ENCODE measurements at regions not wholly inside any gene's neighbourhood (a gene's known extent, or its start where the extent isn't known, plus 50 kb on each side); places are given as distances from the start of the nearest gene placed in this dataset.

DNA sequence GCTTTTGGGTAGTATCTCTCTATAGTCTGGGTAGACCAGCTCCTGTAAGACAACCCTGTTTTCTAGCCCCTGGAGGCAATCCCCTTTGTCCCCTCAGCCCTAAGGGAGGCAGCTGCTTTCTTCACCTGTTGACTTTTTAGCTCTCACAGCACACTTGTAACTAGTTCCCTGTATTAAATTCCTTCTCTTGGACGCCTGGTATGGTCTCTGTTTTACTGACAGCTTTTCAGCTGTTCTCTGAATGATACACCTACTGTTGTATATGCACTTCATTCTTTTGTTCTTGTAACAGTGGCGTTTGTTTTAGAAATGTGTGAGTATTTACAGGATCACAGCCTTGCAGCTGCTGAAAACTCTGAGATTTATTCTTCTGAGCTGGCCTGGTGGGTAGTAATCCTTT lies 413.0 kb upstream of the RBMS3 start:
- POLR2A ChIA-PET: no interaction called here
- TF ChIP-seq, protein P1, sequence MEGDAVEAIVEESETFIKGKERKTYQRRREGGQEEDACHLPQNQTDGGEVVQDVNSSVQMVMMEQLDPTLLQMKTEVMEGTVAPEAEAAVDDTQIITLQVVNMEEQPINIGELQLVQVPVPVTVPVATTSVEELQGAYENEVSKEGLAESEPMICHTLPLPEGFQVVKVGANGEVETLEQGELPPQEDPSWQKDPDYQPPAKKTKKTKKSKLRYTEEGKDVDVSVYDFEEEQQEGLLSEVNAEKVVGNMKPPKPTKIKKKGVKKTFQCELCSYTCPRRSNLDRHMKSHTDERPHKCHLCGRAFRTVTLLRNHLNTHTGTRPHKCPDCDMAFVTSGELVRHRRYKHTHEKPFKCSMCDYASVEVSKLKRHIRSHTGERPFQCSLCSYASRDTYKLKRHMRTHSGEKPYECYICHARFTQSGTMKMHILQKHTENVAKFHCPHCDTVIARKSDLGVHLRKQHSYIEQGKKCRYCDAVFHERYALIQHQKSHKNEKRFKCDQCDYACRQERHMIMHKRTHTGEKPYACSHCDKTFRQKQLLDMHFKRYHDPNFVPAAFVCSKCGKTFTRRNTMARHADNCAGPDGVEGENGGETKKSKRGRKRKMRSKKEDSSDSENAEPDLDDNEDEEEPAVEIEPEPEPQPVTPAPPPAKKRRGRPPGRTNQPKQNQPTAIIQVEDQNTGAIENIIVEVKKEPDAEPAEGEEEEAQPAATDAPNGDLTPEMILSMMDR (IDR thresholded peaks at IDR 0.05; ENCODE audit: control extremely low read depth, extremely low read depth, low read depth, missing control alignments): no peak
- CTCF ChIA-PET: interaction anchor here (1.0 to 1.1 kb wide), 3 partner anchors 9 to 48 kb away, joined by 3 read pairs; no protein-coding TSS in a partner anchor
- DNase-seq (ENCODE audit: extremely low spot score): no peak

DNA sequence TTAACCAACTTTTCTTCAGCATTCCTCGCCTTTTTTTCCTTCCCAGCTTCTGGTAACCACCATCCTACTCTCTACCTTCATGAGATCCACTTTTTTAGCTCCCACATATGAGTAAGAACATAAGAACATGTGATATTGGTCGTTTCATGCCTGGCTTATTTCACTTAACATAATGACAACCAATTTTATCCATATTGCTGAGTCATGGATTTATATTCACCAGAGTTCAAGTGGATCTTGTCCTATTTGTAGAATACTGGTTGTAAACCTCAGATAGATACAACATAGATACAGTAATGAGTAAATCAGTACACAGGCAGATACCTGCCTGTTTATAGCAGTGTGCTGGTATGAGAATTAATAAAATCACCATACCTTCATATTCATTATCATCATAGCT lies 412.0 kb upstream of the RBMS3 start:
- POLR2A ChIA-PET: no interaction called here
- no peak for DNase-seq (ENCODE audit: extremely low spot score)
- CTCF ChIA-PET: interaction anchor here (1.0 to 2.8 kb wide), 4 partner anchors 8 to 47 kb away, joined by 3 to 11 read pairs (median 3); no protein-coding TSS in a partner anchor
- TF ChIP-seq, protein P1 (IDR thresholded peaks at IDR 0.05; ENCODE audit: control extremely low read depth, extremely low read depth, low read depth, missing control alignments): no peak

DNA sequence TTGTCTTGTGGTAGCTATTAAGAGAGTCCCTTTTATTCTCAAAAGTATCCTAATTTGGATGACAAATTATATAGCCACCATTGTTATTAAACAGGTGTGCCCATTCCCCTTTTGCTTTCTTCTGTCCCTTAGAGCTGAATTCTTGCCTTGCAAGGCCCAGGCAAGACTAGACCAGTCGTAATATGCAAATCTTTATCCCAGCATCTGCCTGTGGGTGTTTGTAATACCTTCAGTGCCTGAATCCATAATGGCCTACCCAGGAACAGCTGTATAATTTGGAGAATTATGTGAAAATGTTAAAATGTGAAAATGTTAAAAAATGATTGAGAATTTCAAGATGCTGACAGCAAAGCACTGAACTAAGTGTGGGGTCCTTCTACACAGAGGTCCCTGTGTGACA lies 403.0 kb upstream of the RBMS3 start:
- DNase-seq (ENCODE audit: extremely low spot score): no peak
- TF ChIP-seq, protein P1 (IDR thresholded peaks at IDR 0.05; ENCODE audit: control extremely low read depth, extremely low read depth, low read depth, missing control alignments): no peak
- ChIA-PET POLR2A (no interaction called here), CTCF (no interaction called here)

DNA sequence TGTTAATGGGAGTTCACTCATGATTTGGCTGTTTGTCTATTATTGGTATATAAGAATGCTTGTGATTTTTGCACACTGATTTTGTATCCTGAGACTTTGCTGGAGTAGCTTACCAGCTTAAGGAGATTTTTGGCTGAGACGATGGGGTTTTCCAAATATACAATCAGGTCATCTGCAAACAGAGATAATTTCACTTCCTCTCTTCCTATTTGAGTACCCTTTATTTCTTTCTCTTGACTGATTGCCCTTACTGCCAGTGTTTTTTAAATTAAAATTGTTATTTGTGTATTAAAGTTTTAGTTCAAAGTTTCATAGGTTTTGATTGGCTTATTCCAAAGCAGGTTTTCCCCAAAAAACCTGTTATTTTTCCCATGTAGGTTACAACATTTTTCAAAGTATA lies 390.5 kb upstream of the RBMS3 start:
- CTCF ChIA-PET: no interaction called here
- POLR2A ChIA-PET: no interaction called here
- no peak for DNase-seq (ENCODE audit: extremely low spot score)
- TF ChIP-seq, protein P1 (IDR thresholded peaks at IDR 0.05; ENCODE audit: control extremely low read depth, extremely low read depth, low read depth, missing control alignments): no peak

DNA sequence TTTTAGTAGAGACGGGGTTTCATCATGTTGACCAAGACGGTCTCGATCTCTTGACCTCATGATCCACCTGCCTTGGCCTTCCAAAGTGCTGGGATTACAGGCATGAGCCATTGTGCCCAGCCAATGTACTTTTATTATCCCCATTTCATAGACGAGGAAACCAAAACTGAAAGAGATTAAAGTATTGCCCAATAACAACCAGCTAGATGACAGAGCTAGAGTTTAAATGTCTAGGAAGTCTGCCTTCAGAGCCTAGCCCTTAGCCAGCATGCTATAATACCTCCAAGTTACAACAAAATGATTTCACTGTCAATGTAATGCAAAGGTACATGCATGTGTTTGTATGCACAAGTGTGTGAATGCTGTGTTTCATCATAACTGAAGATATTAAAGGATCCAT lies 389.4 kb upstream of the RBMS3 start:
- ChIA-PET CTCF (no interaction called here), POLR2A (no interaction called here)
- DNase-seq (ENCODE audit: extremely low spot score): no peak
- TF ChIP-seq, protein P1 (IDR thresholded peaks at IDR 0.05; ENCODE audit: control extremely low read depth, extremely low read depth, low read depth, missing control alignments): no peak

DNA sequence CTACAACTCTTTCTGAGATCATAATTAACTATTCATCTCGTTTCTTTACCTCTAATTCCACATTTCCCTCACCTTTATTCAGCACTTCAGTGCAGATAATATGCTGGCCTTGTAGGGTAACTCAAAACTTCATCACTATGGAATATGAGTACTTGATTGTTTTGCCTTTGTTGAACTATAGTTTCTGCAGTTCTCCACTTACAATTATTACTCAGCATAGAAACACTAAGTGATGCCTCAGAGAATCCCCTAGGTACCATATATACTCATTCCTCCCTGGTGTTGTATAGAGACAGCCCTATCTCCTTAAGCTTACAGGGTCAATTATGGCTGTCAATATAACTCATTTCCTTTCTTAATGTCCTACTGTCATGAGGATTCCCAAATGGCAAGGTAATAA lies 380.6 kb upstream of the RBMS3 start:
- ChIA-PET POLR2A (no interaction called here), CTCF (interaction anchor here (1.5 to 3.0 kb wide), 3 partner anchors 12 to 17 kb away, joined by 3 to 10 read pairs (median 4); no protein-coding TSS in a partner anchor)
- DNase-seq (ENCODE audit: extremely low spot score): no peak
- TF ChIP-seq, protein P1 (IDR thresholded peaks at IDR 0.05; ENCODE audit: control extremely low read depth, extremely low read depth, low read depth, missing control alignments): no peak

DNA sequence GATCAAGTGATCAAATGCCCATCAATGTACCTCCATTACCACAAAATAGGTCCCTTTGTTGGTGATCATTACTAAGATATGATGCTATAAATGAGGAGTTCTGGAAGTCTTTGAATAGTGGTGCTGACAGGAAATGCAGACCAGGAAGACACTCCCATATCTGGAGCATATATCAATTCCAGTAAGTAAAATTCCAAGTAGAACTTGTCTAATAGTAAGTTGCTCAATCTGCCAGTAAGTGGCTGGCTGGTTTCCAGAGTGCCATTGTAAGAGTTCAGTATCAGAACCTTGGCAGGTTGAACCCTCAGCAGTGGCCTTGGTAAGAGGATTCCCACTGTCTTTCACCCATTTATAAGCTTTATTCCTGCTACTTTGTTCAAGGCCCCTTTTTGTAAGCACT lies 379.9 kb upstream of the RBMS3 start:
- TF ChIP-seq, protein P1 (IDR thresholded peaks at IDR 0.05; ENCODE audit: control extremely low read depth, extremely low read depth, low read depth, missing control alignments): no peak
- no peak for DNase-seq (ENCODE audit: extremely low spot score)
- ChIA-PET POLR2A (no interaction called here), CTCF (interaction anchor here (0.7 to 3.0 kb wide), 4 partner anchors 13 to 33 kb away, joined by 3 to 10 read pairs (median 4); no protein-coding TSS in a partner anchor)
